ENCODE measurements at regions not wholly inside any gene's neighbourhood (a gene's known extent, or its start where the extent isn't known, plus 50 kb on each side); places are given as distances from the start of the nearest gene placed in this dataset.

GRCh38 chrX:143800150-143800549 is 79.6 kb upstream of the SPANXN2 start:
- no peak for DNase-seq (ENCODE audit: low read depth)
- no peak overlapping the region for H3K4me3 ChIP-seq (ENCODE audit: control insufficient read depth, low read depth, low read length)
- TF ChIP-seq CTCF (IDR thresholded peaks at IDR 0.05; ENCODE audit: control insufficient read depth, insufficient read depth, low read depth, low read length, missing control alignments) = no peak

- no peak overlapping the region for H3K4me3 ChIP-seq (ENCODE audit: control insufficient read depth, low read depth, low read length)
- peak; percentile 53 for TF ChIP-seq CTCF (IDR thresholded peaks at IDR 0.05; ENCODE audit: control insufficient read depth, insufficient read depth, low read depth, low read length, missing control alignments)
- DNase-seq (ENCODE audit: low read depth) = no peak
Observed at GRCh38 chrX:143788265-143788664, 67.7 kb upstream of the SPANXN2 start.

GRCh38 chrX:143787341-143787740 is 66.8 kb upstream of the SPANXN2 start:
- no peak for DNase-seq (ENCODE audit: low read depth)
- no peak for TF ChIP-seq CTCF (IDR thresholded peaks at IDR 0.05; ENCODE audit: control insufficient read depth, insufficient read depth, low read depth, low read length, missing control alignments)
- H3K4me3 ChIP-seq (ENCODE audit: control insufficient read depth, low read depth, low read length) = no peak overlapping the region

DNA sequence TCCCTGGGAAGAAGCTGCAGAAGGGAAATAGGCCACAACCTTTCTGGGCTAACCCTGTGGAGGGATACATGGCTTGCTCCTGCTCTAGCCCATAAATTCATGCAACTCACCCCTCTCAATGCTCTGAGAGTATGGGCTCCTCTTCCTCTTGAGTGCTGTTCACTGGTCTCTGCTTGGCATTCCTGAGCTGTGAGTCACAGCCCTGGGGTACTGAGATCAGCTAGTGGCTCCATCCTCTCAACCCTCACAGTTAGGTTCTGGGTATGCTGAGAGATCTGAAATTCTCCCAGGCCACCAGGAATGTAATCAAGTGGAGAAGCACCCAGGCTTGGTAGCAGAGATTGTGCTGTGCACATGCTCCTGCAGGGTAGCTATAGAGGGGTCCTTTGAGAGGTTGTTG is 60.6 kb upstream of the SPANXN2 start:
- no peak overlapping the region for H3K4me3 ChIP-seq (ENCODE audit: control insufficient read depth, low read depth, low read length)
- TF ChIP-seq CTCF (IDR thresholded peaks at IDR 0.05; ENCODE audit: control insufficient read depth, insufficient read depth, low read depth, low read length, missing control alignments) = no peak

More for the DNA sequence above, 60.6 kb upstream of the SPANXN2 start:
- DNase-seq (ENCODE audit: low read depth) = no peak
